ENCODE measurements at regions not wholly inside any gene's neighbourhood (a gene's known extent, or its start where the extent isn't known, plus 50 kb on each side); places are given as distances from the start of the nearest gene placed in this dataset.

GRCh38 chr4:116387937-116388474 lies 697.4 kb downstream of the TRAM1L1 start:
- Histone ChIP-seq H2AFZ (ENCODE audit: low read length) (no peak overlapping the region), H3K79me2 (ENCODE audit: low read length) (no peaks in the 10 kb centered on the region), H3K9me3 (ENCODE audit: low read length) (no peaks in the 10 kb centered on the region), H3K27ac (ENCODE audit: low read length) (no peak overlapping the region), H3K4me3 (ENCODE audit: low read length) (no peak overlapping the region), H3K36me3 (ENCODE audit: low read depth, low read length) (no peaks in the 10 kb centered on the region), H3K9ac (ENCODE audit: low read length) (no peak overlapping the region), H3K4me1 (ENCODE audit: insufficient read depth, low read length) (no peaks in the 10 kb centered on the region), H4K20me1 (ENCODE audit: low read length) (no peaks in the 10 kb centered on the region), H3F3A (ENCODE audit: low read length, unreplicated experiment) (no peaks in the 10 kb centered on the region), H3K9me2 (replicated peaks; ENCODE audit: low read length) (no peaks in the 10 kb centered on the region), H3K27me3 (ENCODE audit: low read length) (no peaks in the 10 kb centered on the region), H3K4me2 (ENCODE audit: low read length) (no peak overlapping the region)
- no peak for ATAC-seq
- CTCF ChIA-PET: no interaction called here
- no peak for TF ChIP-seq CTCF (conservative IDR thresholded peaks at IDR 0.05; ENCODE audit: low read depth, low read length)
- no peak for TF ChIP-seq EZH2phosphoT487 (IDR thresholded peaks at IDR 0.05; ENCODE audit: borderline replicate concordance, low read length)
- no peak for TF ChIP-seq EZH2 (IDR thresholded peaks at IDR 0.05; ENCODE audit: low read length, unreplicated experiment)
- POLR2A ChIA-PET (ENCODE audit: unreplicated experiment): no interaction called here
- BruUV-seq (replicated peaks): no TSS peak
- intact Hi-C loops (cut with micrococcal nuclease): no loop called here
- no peak for DNase-seq

- ChIA-PET POLR2A (ENCODE audit: unreplicated experiment) (no interaction called here), CTCF (no interaction called here)
- Histone ChIP-seq H2AFZ (ENCODE audit: low read length) (no peak overlapping the region), H3K9ac (ENCODE audit: low read length) (no peak overlapping the region), H3K27ac (ENCODE audit: low read length) (no peak overlapping the region), H3K4me1 (ENCODE audit: insufficient read depth, low read length) (no peaks in the 10 kb centered on the region), H3F3A (ENCODE audit: low read length, unreplicated experiment) (no peaks in the 10 kb centered on the region), H3K4me3 (ENCODE audit: low read length) (no peak overlapping the region), H4K20me1 (ENCODE audit: low read length) (no peaks in the 10 kb centered on the region), H3K27me3 (ENCODE audit: low read length) (no peaks in the 10 kb centered on the region), H3K4me2 (ENCODE audit: low read length) (no peak overlapping the region), H3K79me2 (ENCODE audit: low read length) (no peaks in the 10 kb centered on the region), H3K9me3 (ENCODE audit: low read length) (no peaks in the 10 kb centered on the region), H3K9me2 (replicated peaks; ENCODE audit: low read length) (no peaks in the 10 kb centered on the region), H3K36me3 (ENCODE audit: low read depth, low read length) (no peaks in the 10 kb centered on the region)
- BruUV-seq (replicated peaks): no TSS peak
- ATAC-seq: no peak
- intact Hi-C loops (cut with micrococcal nuclease): no loop called here
- DNase-seq: no peak
- no peak for TF ChIP-seq CTCF (conservative IDR thresholded peaks at IDR 0.05; ENCODE audit: low read depth, low read length)
- no peak for TF ChIP-seq EZH2 (IDR thresholded peaks at IDR 0.05; ENCODE audit: low read length, unreplicated experiment)
- no peak for TF ChIP-seq EZH2phosphoT487 (IDR thresholded peaks at IDR 0.05; ENCODE audit: borderline replicate concordance, low read length)
Observed at GRCh38 chr4:116386856-116387255, 698.5 kb downstream of the TRAM1L1 start.

- Histone ChIP-seq H3F3A (ENCODE audit: low read length, unreplicated experiment) (no peaks in the 10 kb centered on the region), H3K27me3 (ENCODE audit: low read length) (no peaks in the 10 kb centered on the region), H4K20me1 (ENCODE audit: low read length) (no peaks in the 10 kb centered on the region), H3K4me3 (ENCODE audit: low read length) (no peak overlapping the region), H3K4me1 (ENCODE audit: insufficient read depth, low read length) (no peaks in the 10 kb centered on the region), H3K4me2 (ENCODE audit: low read length) (no peak overlapping the region), H3K27ac (ENCODE audit: low read length) (no peak overlapping the region), H3K9me3 (ENCODE audit: low read length) (no peaks in the 10 kb centered on the region), H3K36me3 (ENCODE audit: low read depth, low read length) (no peaks in the 10 kb centered on the region), H3K79me2 (ENCODE audit: low read length) (no peaks in the 10 kb centered on the region), H3K9ac (ENCODE audit: low read length) (no peak overlapping the region), H2AFZ (ENCODE audit: low read length) (no peak overlapping the region), H3K9me2 (replicated peaks; ENCODE audit: low read length) (no peaks in the 10 kb centered on the region)
- BruUV-seq (replicated peaks): no TSS peak
- ATAC-seq (no peak), DNase-seq (no peak)
- TF ChIP-seq CTCF (conservative IDR thresholded peaks at IDR 0.05; ENCODE audit: low read depth, low read length) (no peak), EZH2phosphoT487 (IDR thresholded peaks at IDR 0.05; ENCODE audit: borderline replicate concordance, low read length) (no peak), EZH2 (IDR thresholded peaks at IDR 0.05; ENCODE audit: low read length, unreplicated experiment) (no peak)
- intact Hi-C loops (cut with micrococcal nuclease): no loop called here
- POLR2A ChIA-PET (ENCODE audit: unreplicated experiment): no interaction called here
- CTCF ChIA-PET: no interaction called here
Observed at GRCh38 chr4:116385583-116385982, 699.8 kb downstream of the TRAM1L1 start.

Data from PC-3 (cell line).